Fibroblast of the aortic adventitia (primary cell): ENCODE measurements at regions not wholly inside any gene's neighbourhood (a gene's known extent, or its start where the extent isn't known, plus 50 kb on each side); places are given as distances from the start of the nearest gene placed in this dataset.
A peak's percentile ranks its signal among the peaks of the same experiment; 100 is the strongest.

Experiments
- DNase-seq: peaks from one replicate; pipeline ENCODE4 v3.0.0-alpha.2; 2010; ENCODE audit warnings: low read depth
- H3K4me3 ChIP-seq: 2 replicates; pipeline ENCODE4 v1.5.1; 2011; ENCODE audit warnings: low read depth, mild to moderate bottlenecking, control low read depth, low read length, moderate library complexity
- TF ChIP-seq, protein P1 (sequence below): IDR thresholded peaks from 2 replicates; pipeline ENCODE4 v1.5.1; 2011; ENCODE audit warnings: mild to moderate bottlenecking, low read length, control low read depth, inconsistent platforms; ENCODE audit not compliant: insufficient read depth

DNA sequence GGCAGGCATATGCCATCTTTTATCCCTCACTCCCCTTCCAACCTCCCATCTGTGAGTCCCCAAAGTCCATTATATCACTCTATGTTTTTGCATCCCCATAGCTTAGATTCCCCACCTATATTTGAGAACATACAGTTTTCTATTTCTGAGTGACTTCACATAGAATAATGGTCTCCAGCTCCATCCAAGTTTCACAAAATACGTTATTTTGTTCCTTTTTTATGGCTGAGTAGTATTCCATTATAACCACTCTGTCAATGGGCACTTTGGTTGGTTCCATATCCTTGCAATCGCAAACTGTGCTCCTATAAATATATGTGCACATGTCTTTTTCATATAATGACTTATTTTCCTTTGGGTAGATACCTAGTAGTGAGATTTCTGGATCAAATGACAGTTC, 178.6 kb downstream of the GAS1 start:
- no peak overlapping the region for H3K4me3 ChIP-seq
- DNase-seq = no peak
- TF ChIP-seq, protein P1, sequence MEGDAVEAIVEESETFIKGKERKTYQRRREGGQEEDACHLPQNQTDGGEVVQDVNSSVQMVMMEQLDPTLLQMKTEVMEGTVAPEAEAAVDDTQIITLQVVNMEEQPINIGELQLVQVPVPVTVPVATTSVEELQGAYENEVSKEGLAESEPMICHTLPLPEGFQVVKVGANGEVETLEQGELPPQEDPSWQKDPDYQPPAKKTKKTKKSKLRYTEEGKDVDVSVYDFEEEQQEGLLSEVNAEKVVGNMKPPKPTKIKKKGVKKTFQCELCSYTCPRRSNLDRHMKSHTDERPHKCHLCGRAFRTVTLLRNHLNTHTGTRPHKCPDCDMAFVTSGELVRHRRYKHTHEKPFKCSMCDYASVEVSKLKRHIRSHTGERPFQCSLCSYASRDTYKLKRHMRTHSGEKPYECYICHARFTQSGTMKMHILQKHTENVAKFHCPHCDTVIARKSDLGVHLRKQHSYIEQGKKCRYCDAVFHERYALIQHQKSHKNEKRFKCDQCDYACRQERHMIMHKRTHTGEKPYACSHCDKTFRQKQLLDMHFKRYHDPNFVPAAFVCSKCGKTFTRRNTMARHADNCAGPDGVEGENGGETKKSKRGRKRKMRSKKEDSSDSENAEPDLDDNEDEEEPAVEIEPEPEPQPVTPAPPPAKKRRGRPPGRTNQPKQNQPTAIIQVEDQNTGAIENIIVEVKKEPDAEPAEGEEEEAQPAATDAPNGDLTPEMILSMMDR = no peak

DNA sequence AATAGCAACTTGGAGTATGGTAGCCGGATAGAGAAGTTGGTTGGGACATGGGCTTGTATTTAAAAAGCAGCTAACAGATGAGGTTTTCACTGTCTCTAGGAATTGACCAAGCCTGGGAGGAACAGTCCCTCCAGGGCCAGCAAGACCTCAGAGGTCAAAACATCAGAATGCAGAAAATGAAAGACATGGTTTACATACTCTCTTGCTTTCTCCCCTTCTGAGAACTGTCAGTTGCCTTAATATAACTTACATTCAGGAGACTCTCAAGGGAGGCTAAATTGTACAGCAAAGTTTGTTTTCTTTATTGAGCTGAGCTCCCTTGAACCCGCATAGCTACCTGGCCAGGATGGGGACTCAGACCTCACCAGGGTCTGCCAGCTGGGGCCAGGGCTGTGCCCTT, 179.3 kb downstream of the GAS1 start:
- no peak for DNase-seq
- H3K4me3 ChIP-seq = no peak overlapping the region
- TF ChIP-seq, protein P1 = no peak

DNA sequence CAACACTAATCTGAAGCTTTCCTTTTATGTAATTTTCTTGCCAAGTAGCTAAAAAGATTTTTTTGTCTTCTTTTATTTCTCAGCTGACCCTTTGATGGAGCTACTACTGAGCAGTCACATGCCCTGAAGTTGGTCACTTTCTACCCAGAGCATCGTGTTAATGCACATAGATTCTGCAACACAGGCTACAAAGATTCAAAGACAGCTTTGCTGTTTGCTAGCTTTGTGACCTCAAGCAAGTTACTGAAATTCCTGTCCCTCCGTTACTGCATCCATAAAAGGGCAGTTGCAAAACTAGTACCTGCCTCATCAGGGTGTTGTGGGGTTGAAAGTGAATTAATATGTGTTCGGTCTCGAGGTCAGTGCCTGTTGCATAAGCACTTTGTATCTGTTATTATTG, 179.9 kb downstream of the GAS1 start:
- TF ChIP-seq, protein P1 = no peak
- H3K4me3 ChIP-seq = no peak overlapping the region
- no peak for DNase-seq

DNA sequence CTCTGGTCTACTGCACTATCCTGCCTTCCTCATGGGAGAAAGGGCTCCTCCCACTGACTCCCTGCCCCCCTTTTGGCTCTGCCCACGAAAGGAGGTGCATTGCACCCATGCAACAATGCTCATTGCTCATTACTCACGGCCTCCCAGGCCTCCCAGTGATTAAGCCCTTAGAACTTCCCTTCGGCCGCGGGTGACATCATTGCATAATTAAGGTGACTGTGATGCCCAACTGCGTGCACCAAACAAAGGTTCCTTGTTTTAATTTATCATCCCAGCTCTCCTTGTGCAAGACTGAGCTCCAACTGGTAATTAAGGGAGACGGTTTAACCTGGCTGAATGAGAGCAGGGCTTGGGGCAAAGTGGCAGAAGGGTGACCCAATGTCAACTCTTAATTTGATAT, 180.4 kb downstream of the GAS1 start:
- H3K4me3 ChIP-seq = no peak overlapping the region
- DNase-seq = peak; percentile 59
- TF ChIP-seq, protein P1 = no peak

DNA sequence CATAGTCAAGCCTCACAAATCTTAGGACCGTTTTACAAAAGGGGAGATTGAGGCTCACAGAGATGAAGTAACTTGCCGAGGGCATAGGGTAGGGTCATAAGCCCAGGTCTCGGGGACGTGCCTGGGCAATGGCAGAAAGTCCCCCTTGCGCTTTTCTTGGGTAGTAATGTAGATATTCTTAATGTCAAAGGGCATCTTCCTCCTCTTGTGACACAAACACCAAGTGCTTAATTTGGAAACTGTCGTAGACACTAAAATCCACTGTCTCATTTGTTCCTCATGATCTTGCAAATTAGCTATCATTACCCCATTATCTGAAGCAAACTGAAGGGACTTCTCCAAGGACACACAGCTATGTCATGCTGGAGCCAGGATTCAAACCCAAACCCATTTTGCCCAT, 180.8 kb downstream of the GAS1 start:
- TF ChIP-seq, protein P1 = no peak
- DNase-seq = no peak

DNA sequence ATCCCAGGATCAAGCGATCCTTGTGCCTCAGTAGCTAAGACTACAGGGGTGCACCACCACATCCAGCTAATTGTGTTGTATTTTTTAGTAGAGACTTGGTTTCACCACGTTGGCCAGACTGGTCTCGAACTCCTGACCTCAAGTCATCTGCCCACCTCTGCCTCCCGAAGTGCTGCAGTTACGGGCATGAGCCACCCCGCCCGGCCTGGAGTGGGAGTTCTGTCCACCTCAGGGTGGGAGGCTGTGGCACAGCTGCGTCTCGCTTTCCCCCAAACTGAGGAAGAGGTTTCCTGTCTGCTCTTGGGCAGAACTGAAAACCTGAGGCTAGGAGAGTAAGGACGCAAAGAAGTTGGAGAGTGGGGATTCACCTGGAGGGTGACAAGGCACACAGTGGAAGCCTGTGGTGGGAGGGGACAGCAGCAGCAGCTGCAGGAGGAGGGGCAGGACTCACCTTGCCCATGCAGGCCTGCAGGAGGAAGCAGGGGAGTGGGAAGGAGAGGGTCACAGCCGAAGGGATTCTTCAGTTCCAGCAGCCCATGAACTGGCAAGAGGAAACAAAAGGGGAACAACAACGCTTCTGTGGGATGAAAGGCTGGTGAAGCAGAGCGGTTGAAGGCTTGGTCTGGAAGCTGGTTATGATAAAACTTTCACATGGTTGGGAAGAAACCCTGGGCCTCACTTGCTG, 181.4 kb downstream of the GAS1 start:
- H3K4me3 ChIP-seq = no peak overlapping the region
- TF ChIP-seq, protein P1 = no peak
- no peak for DNase-seq

More for the DNA sequence above, 180.8 kb downstream of the GAS1 start:
- no peak overlapping the region for H3K4me3 ChIP-seq
